Transverse colon (tissue), 4 donors: ENCODE measurements at regions not wholly inside any gene's neighbourhood (a gene's known extent, or its start where the extent isn't known, plus 50 kb on each side); places are given as distances from the start of the nearest gene placed in this dataset.

Experiments
- CTCF ChIP-seq, 5 experiments: fragments of 200-600 bp in 3 of 5; fragments of 450-650 bp in 2 of 5; sonication (generic) in 3 of 5; IDR thresholded peaks; 1 replicate in 2 of 5; 2 replicates in 3 of 5; pipeline ENCODE4 v1.5.1; 2016 to 2017; ENCODE audit warnings: antibody characterized with exemption in 5 of 5, inconsistent platforms in 3 of 5, mild to moderate bottlenecking in 2 of 5, moderate library complexity in 1 of 5
- EP300 ChIP-seq: sonication (generic); formaldehyde crosslinking; IDR thresholded peaks from one replicate; pipeline ENCODE4 v1.6.1; 2017; ENCODE audit warnings: antibody characterized with exemption, low read depth
- POLR2A ChIP-seq: fragments of 450-650 bp; IDR thresholded peaks from one replicate; pipeline ENCODE4 v1.6.1; 2016; ENCODE audit warnings: antibody characterized with exemption, mild to moderate bottlenecking, moderate library complexity
- POLR2AphosphoS5 ChIP-seq, 3 donors: sonication (generic); formaldehyde crosslinking; IDR thresholded peaks; one replicate each; pipeline ENCODE4 v1.6.1; 2016; ENCODE audit warnings: antibody characterized with exemption in 3 of 3

GRCh38 chr6:2426561-2427340 is 181.3 kb upstream of the GMDS start:
- TF ChIP-seq CTCF (IDR thresholded peaks at IDR 0.05) (no peak), POLR2A (no peak), POLR2AphosphoS5 (IDR thresholded peaks at IDR 0.05) (no peak), EP300 (no peak)
